ENCODE measurements at regions not wholly inside any gene's neighbourhood (a gene's known extent, or its start where the extent isn't known, plus 50 kb on each side); places are given as distances from the start of the nearest gene placed in this dataset.
A peak's percentile ranks its signal among the peaks of the same experiment; 100 is the strongest.

- DNase-seq, result no peak
- Histone ChIP-seq H2AFZ (ENCODE audit: insufficient read depth, low read depth, low read length, poor library complexity, severe bottlenecking) (no peak overlapping the region), H3K27me3 (ENCODE audit: control insufficient read depth in 2 of 2, insufficient read depth in 2 of 2, low read length in 2 of 2) (no peaks in the 10 kb centered on the region), H3K27ac (ENCODE audit: low read depth in 1 of 2, low read length in 2 of 2) (no peak overlapping the region), H3K4me3 (replicated peaks in 1 of 3; ENCODE audit: low read depth in 2 of 3, low read length in 3 of 3) (no peak overlapping the region), H3K9me3 (replicated peaks in 1 of 2; ENCODE audit: control insufficient read depth in 1 of 2, insufficient read depth in 1 of 2, low read length in 2 of 2) (no peaks in the 10 kb centered on the region), H3K4me2 (replicated peaks; ENCODE audit: extremely low read depth, low read length, poor library complexity, severe bottlenecking) (no peak overlapping the region), H3K36me3 (replicated peaks in 1 of 2; ENCODE audit: control insufficient read depth in 1 of 2, insufficient read depth in 2 of 2, low read length in 2 of 2) (no peaks in the 10 kb centered on the region), H3K4me1 (ENCODE audit: control insufficient read depth in 1 of 2, insufficient read depth in 2 of 2, low read length in 2 of 2) (no peaks in the 10 kb centered on the region), H3K9ac (ENCODE audit: insufficient read depth, low read length, poor library complexity, severe bottlenecking) (no peak overlapping the region), H4K20me1 (ENCODE audit: insufficient read depth, low read length) (no peaks in the 10 kb centered on the region), H3K79me2 (ENCODE audit: insufficient read depth, low read length) (no peaks in the 10 kb centered on the region)
- TF ChIP-seq CTCF (IDR thresholded peaks at IDR 0.05), result no peak
- Mint-ChIP-seq H3K9me3 (no peaks in the 10 kb centered on the region), H3K36me3 (no peaks in the 10 kb centered on the region), H3K27me3 (ENCODE audit: low read depth in 3 of 3) (peaks cover 0 to 2% (median 0%) of the 10 kb centered on the region in 3 donors), H3K4me3 (no peak overlapping the region), H3K27ac (no peak overlapping the region), H3K4me1 (no peaks in the 10 kb centered on the region)
- intact Hi-C loops (cut with micrococcal nuclease), result no loop called here
- WGBS (ENCODE audit: insufficient coverage), result 77% methylated on average over 3 of the region's 4 CpGs
Observed at GRCh38 chr13:72645521-72645920, 81.9 kb downstream of the MZT1 start.

GRCh38 chr13:72643311-72643989 is 84.0 kb downstream of the MZT1 start:
- DNase-seq, result peak; percentile 6 to 27 (median 21)
- Histone ChIP-seq H3K4me1 (ENCODE audit: control insufficient read depth in 1 of 2, insufficient read depth in 2 of 2, low read length in 2 of 2) (no peaks in the 10 kb centered on the region), H3K9ac (ENCODE audit: insufficient read depth, low read length, poor library complexity, severe bottlenecking) (no peak overlapping the region), H2AFZ (ENCODE audit: insufficient read depth, low read depth, low read length, poor library complexity, severe bottlenecking) (no peak overlapping the region), H3K4me3 (replicated peaks in 1 of 3; ENCODE audit: low read depth in 2 of 3, low read length in 3 of 3) (no peak overlapping the region), H3K27me3 (ENCODE audit: control insufficient read depth in 2 of 2, insufficient read depth in 2 of 2, low read length in 2 of 2) (no peaks in the 10 kb centered on the region), H3K27ac (ENCODE audit: low read depth in 1 of 2, low read length in 2 of 2) (no peak overlapping the region), H3K79me2 (ENCODE audit: insufficient read depth, low read length) (no peaks in the 10 kb centered on the region), H3K36me3 (replicated peaks in 1 of 2; ENCODE audit: control insufficient read depth in 1 of 2, insufficient read depth in 2 of 2, low read length in 2 of 2) (no peaks in the 10 kb centered on the region), H3K9me3 (replicated peaks in 1 of 2; ENCODE audit: control insufficient read depth in 1 of 2, insufficient read depth in 1 of 2, low read length in 2 of 2) (no peaks in the 10 kb centered on the region), H3K4me2 (replicated peaks; ENCODE audit: extremely low read depth, low read length, poor library complexity, severe bottlenecking) (no peak overlapping the region), H4K20me1 (ENCODE audit: insufficient read depth, low read length) (no peaks in the 10 kb centered on the region)
- WGBS (ENCODE audit: insufficient coverage), result no CpG with 5 or more reads among the region's 3 CpGs
- no peaks in the 10 kb centered on the region for H3K9me3 Mint-ChIP-seq
- no peaks in the 10 kb centered on the region for H3K4me1 Mint-ChIP-seq
- no peak overlapping the region for H3K4me3 Mint-ChIP-seq
- H3K27ac Mint-ChIP-seq, result no peak overlapping the region
- peak; percentile 86 for TF ChIP-seq CTCF (IDR thresholded peaks at IDR 0.05)
- no peaks in the 10 kb centered on the region for H3K36me3 Mint-ChIP-seq
- peaks cover 0 to 2% (median 0%) of the 10 kb centered on the region in 3 donors for H3K27me3 Mint-ChIP-seq (ENCODE audit: low read depth in 3 of 3)
- intact Hi-C loops (cut with micrococcal nuclease), result no loop called here

Data from CD14-positive monocyte (primary cell).